HT-29 (cell line): ENCODE measurements at regions not wholly inside any gene's neighbourhood (a gene's known extent, or its start where the extent isn't known, plus 50 kb on each side); places are given as distances from the start of the nearest gene placed in this dataset.
"Not testable (repeated sequence)": the region's sequence is repeated elsewhere in the genome, so short reads cannot be mapped to it uniquely, and the experiment has no call there.

ENCODE experiments used
- DNase-seq: peaks from one replicate; pipeline ENCODE4 v3.0.0-alpha.2; 2015; ENCODE audit warnings: low spot score

GRCh38 chr14:86402545-86402944 is 872.6 kb downstream of the FLRT2 start:
- DNase-seq = no peak

GRCh38 chr14:86391085-86391484 is 861.1 kb downstream of the FLRT2 start:
- DNase-seq = no peak

- DNase-seq = no peak
These were observed 858.3 kb downstream of the FLRT2 start for GRCh38 chr14:86388216-86388615.

GRCh38 chr14:86373886-86374285 is 843.9 kb downstream of the FLRT2 start:
- no peak for DNase-seq

- no peak for DNase-seq
These were observed 842.5 kb downstream of the FLRT2 start for GRCh38 chr14:86372402-86372801.

GRCh38 chr14:86364634-86365033 is 834.7 kb downstream of the FLRT2 start:
- DNase-seq = no peak

GRCh38 chr14:86363576-86363975 is 833.6 kb downstream of the FLRT2 start:
- no peak for DNase-seq

- DNase-seq = no peak
These were observed 833.1 kb downstream of the FLRT2 start for GRCh38 chr14:86363047-86363446.

- DNase-seq = no peak
These were observed 827.9 kb downstream of the FLRT2 start for GRCh38 chr14:86357876-86358275.

- DNase-seq = no peak
These were observed 827.2 kb downstream of the FLRT2 start for GRCh38 chr14:86357119-86357518.

GRCh38 chr14:86346818-86347384 is 817.0 kb downstream of the FLRT2 start:
- DNase-seq = no peak

- DNase-seq = no peak
These were observed 804.4 kb downstream of the FLRT2 start for GRCh38 chr14:86334355-86334754.

- DNase-seq = no peak
These were observed 803.5 kb downstream of the FLRT2 start for GRCh38 chr14:86333493-86333892.

- DNase-seq = no peak
These were observed 801.4 kb downstream of the FLRT2 start for GRCh38 chr14:86331341-86331740.

- DNase-seq = no peak
These were observed 791.2 kb downstream of the FLRT2 start for GRCh38 chr14:86321151-86321550.

- DNase-seq = not testable (repeated sequence)
These were observed 782.3 kb downstream of the FLRT2 start for GRCh38 chr14:86312154-86312665.

GRCh38 chr14:86311151-86311550 is 781.2 kb downstream of the FLRT2 start:
- no peak for DNase-seq

- no peak for DNase-seq
These were observed 780.7 kb downstream of the FLRT2 start for GRCh38 chr14:86310611-86311010.

GRCh38 chr14:86310148-86310547 is 780.2 kb downstream of the FLRT2 start:
- DNase-seq = no peak

- DNase-seq = no peak
These were observed 775.1 kb downstream of the FLRT2 start for GRCh38 chr14:86305058-86305457.

GRCh38 chr14:86299994-86300393 is 770.0 kb downstream of the FLRT2 start:
- DNase-seq = no peak

GRCh38 chr14:86296173-86296572 is 766.2 kb downstream of the FLRT2 start:
- no peak for DNase-seq

- DNase-seq = no peak
These were observed 758.4 kb downstream of the FLRT2 start for GRCh38 chr14:86288336-86288735.

- DNase-seq = no peak
These were observed 749.5 kb downstream of the FLRT2 start for GRCh38 chr14:86279405-86279804.
